Activated B cell treated with CpG ODN at 0.5 μM for 24 hours (primary cell): ENCODE measurements at regions not wholly inside any gene's neighbourhood (a gene's known extent, or its start where the extent isn't known, plus 50 kb on each side); places are given as distances from the start of the nearest gene placed in this dataset.

Experiments
- ATAC-seq: fragments of 200-7000 bp; cut with Tn5 transposase; one replicate; pipeline ENCODE4 v1.10.0; 2021; ENCODE audit warnings: low read depth, mild to moderate bottlenecking, moderate library complexity
- CTCF ChIA-PET: fragments of 350-600 bp; sonication (Branson Sonifier 250); formaldehyde crosslinking; loops from one replicate; lab custom pipeline; 2021; ENCODE audit warnings: antibody characterized with exemption; lab: Charles Lee
- POLR2A ChIA-PET: fragments of 350-600 bp; sonication (Branson Sonifier 250); formaldehyde crosslinking; loops from one replicate; lab custom pipeline; 2021; ENCODE audit warnings: antibody characterized with exemption; lab: Charles Lee
- DNase-seq: peaks from one replicate; pipeline ENCODE4 v3.0.0; 2022
- H3K27ac Mint-ChIP-seq: one replicate; pipeline ENCODE4 v1.8.0; 2020; ENCODE audit warnings: mixed read lengths
- H3K27me3 Mint-ChIP-seq: one replicate; pipeline ENCODE4 v1.8.0; 2021; ENCODE audit warnings: mixed read lengths
- H3K36me3 Mint-ChIP-seq: one replicate; pipeline ENCODE4 v1.8.0; 2021; ENCODE audit warnings: low read depth, mixed read lengths
- H3K4me1 Mint-ChIP-seq: one replicate; pipeline ENCODE4 v1.8.0; 2021; ENCODE audit warnings: mixed read lengths
- H3K4me3 Mint-ChIP-seq: one replicate; pipeline ENCODE4 v1.8.0; 2020; ENCODE audit warnings: mild to moderate bottlenecking, mixed read lengths
- H3K9me3 Mint-ChIP-seq: one replicate; pipeline ENCODE4 v1.8.0; 2020; ENCODE audit warnings: mixed read lengths
- CTCF ChIP-seq: fragments of 200-600 bp; IDR thresholded peaks from one replicate; pipeline ENCODE4 v1.8.0; 2022; ENCODE audit warnings: antibody characterized with exemption, mild to moderate bottlenecking
- intact Hi-C: fragments of 100-400 bp; cut with micrococcal nuclease; formaldehyde crosslinking; loops from one replicate; pipeline ENCODE4 v1.15.1; 2024

- TF ChIP-seq CTCF = no peak
- ATAC-seq (no peak), DNase-seq (no peak)
- Mint-ChIP-seq H3K27ac (no peak overlapping the region), H3K36me3 (no peaks in the 10 kb centered on the region), H3K9me3 (no peaks in the 10 kb centered on the region), H3K4me3 (no peak overlapping the region), H3K27me3 (no peaks in the 10 kb centered on the region), H3K4me1 (peaks cover 11% of the 10 kb centered on the region)
- ChIA-PET CTCF (no interaction called here), POLR2A (interaction anchor here (1.4 kb wide), 1 partner anchor 13 kb away, joined by 4 read pairs; no protein-coding TSS in a partner anchor)
- intact Hi-C loops = no loop called here
Measured at GRCh38 chrX:45783002-45783401, 582.3 kb upstream of the DIPK2B start.

GRCh38 chrX:45781901-45782553, 581.4 kb upstream of the DIPK2B start:
- H3K4me3 Mint-ChIP-seq = no peak overlapping the region
- CTCF ChIA-PET = interaction anchor here (1.2 kb wide), 1 partner anchor 28 kb away, joined by 3 read pairs; no protein-coding TSS in a partner anchor
- no peak for TF ChIP-seq CTCF
- no peak overlapping the region for H3K27ac Mint-ChIP-seq
- H3K27me3 Mint-ChIP-seq = no peaks in the 10 kb centered on the region
- ATAC-seq (no peak), DNase-seq (no peak)
- peaks cover 7% of the 10 kb centered on the region for H3K4me1 Mint-ChIP-seq
- intact Hi-C loops = loop anchor here (1.0 kb wide), 1 partner anchor 267 kb away; no protein-coding TSS in a partner anchor
- POLR2A ChIA-PET = interaction anchor here (1.4 kb wide), 1 partner anchor 12 kb away, joined by 4 read pairs; no protein-coding TSS in a partner anchor
- H3K36me3 Mint-ChIP-seq = no peaks in the 10 kb centered on the region
- H3K9me3 Mint-ChIP-seq = no peaks in the 10 kb centered on the region

- no peak for DNase-seq
- TF ChIP-seq CTCF = no peak
- intact Hi-C loops = no loop called here
- ChIA-PET POLR2A (no interaction called here), CTCF (no interaction called here)
- no peak overlapping the region for H3K4me3 Mint-ChIP-seq
- ATAC-seq = no peak
- H3K27ac Mint-ChIP-seq = no peak overlapping the region
- H3K9me3 Mint-ChIP-seq = no peaks in the 10 kb centered on the region
- H3K4me1 Mint-ChIP-seq = peaks cover 8% of the 10 kb centered on the region
- H3K36me3 Mint-ChIP-seq = no peaks in the 10 kb centered on the region
- H3K27me3 Mint-ChIP-seq = no peaks in the 10 kb centered on the region
Measured at GRCh38 chrX:45778616-45779015, 577.9 kb upstream of the DIPK2B start.

GRCh38 chrX:45777366-45777765, 576.7 kb upstream of the DIPK2B start:
- no peak overlapping the region for H3K4me3 Mint-ChIP-seq
- ATAC-seq (no peak), DNase-seq (no peak)
- POLR2A ChIA-PET = no interaction called here
- H3K27me3 Mint-ChIP-seq = no peaks in the 10 kb centered on the region
- H3K27ac Mint-ChIP-seq = no peak overlapping the region
- no peak for TF ChIP-seq CTCF
- intact Hi-C loops = no loop called here
- H3K4me1 Mint-ChIP-seq = peaks cover 8% of the 10 kb centered on the region
- H3K36me3 Mint-ChIP-seq = no peaks in the 10 kb centered on the region
- CTCF ChIA-PET = no interaction called here
- H3K9me3 Mint-ChIP-seq = no peaks in the 10 kb centered on the region

- H3K9me3 Mint-ChIP-seq = no peaks in the 10 kb centered on the region
- TF ChIP-seq CTCF = no peak
- no peak overlapping the region for H3K27ac Mint-ChIP-seq
- no peak overlapping the region for H3K4me3 Mint-ChIP-seq
- ATAC-seq = no peak
- H3K36me3 Mint-ChIP-seq = no peaks in the 10 kb centered on the region
- H3K27me3 Mint-ChIP-seq = no peaks in the 10 kb centered on the region
- CTCF ChIA-PET = no interaction called here
- peaks cover 24% of the 10 kb centered on the region for H3K4me1 Mint-ChIP-seq
- DNase-seq = no peak
- POLR2A ChIA-PET = no interaction called here
- intact Hi-C loops = no loop called here
Measured at GRCh38 chrX:45775468-45775867, 574.8 kb upstream of the DIPK2B start.
